ENCODE measurements at regions not wholly inside any gene's neighbourhood (a gene's known extent, or its start where the extent isn't known, plus 50 kb on each side); places are given as distances from the start of the nearest gene placed in this dataset.

DNA sequence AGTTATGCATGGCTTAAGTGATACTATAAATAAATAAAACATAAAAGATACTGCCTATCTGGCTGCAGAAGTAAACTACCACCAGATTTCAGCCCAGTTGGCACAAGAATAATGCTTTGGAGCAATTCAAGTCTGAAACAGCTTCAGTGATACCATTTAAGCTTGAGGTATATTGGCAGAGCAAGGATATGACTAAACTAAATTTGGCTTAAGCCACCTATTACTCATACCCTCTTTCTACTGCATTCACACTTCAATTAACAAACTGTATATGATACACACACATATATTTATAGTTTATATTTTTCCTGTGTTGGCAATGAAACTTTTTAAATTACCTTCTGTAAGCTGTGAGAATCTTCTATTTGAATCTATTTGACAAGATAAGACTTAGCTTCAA lies 431.9 kb downstream of the ANXA1 start:
- no peak for TF ChIP-seq CTCF (IDR thresholded peaks at IDR 0.05; ENCODE audit: low read length, missing control alignments)
- peak; percentile 3 for DNase-seq (ENCODE audit: low read depth)
- H3K4me3 ChIP-seq (replicated peaks; ENCODE audit: low read depth, low read length) = no peak overlapping the region

DNA sequence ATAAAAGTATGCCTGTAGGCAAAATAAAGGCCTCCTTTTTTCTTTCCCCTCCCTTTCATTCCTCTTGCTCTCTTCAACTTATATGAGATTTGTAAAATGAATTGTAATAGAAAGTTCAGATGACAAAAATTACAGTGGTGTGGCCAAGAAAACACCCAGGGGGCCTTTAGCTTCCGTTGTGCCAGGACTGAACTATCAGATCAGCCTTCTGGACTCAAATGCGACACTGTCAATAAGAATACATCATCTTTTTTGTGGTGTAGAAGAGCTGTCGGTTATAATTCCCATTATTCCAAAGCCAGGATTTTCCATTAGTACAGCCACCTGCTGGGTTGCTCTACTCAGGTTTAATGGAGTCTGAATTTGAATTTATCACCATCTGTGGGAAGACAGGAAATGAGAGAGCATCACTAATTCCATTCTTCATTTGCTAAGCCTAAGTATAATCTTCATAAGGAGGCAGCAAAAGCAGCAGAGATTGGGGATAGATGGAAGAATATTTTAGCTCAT lies 443.4 kb downstream of the ANXA1 start:
- DNase-seq (ENCODE audit: low read depth) = no peak
- TF ChIP-seq CTCF (IDR thresholded peaks at IDR 0.05; ENCODE audit: low read length, missing control alignments) = no peak

GRCh38 chr9:73596321-73596720 lies 444.7 kb downstream of the ANXA1 start:
- H3K4me3 ChIP-seq (replicated peaks; ENCODE audit: low read depth, low read length) = no peak overlapping the region
- DNase-seq (ENCODE audit: low read depth) = no peak
- TF ChIP-seq CTCF (IDR thresholded peaks at IDR 0.05; ENCODE audit: low read length, missing control alignments) = no peak

More for the DNA sequence above, 443.4 kb downstream of the ANXA1 start:
- no peak overlapping the region for H3K4me3 ChIP-seq (replicated peaks; ENCODE audit: low read depth, low read length)

- H3K4me3 ChIP-seq (replicated peaks; ENCODE audit: low read depth, low read length) = no peak overlapping the region
- DNase-seq (ENCODE audit: low read depth) = no peak
- TF ChIP-seq CTCF (IDR thresholded peaks at IDR 0.05; ENCODE audit: low read length, missing control alignments) = no peak
Observed at GRCh38 chr9:73597039-73597438, 445.4 kb downstream of the ANXA1 start.

- no peak overlapping the region for H3K4me3 ChIP-seq (replicated peaks; ENCODE audit: low read depth, low read length)
- no peak for TF ChIP-seq CTCF (IDR thresholded peaks at IDR 0.05; ENCODE audit: low read length, missing control alignments)
- DNase-seq (ENCODE audit: low read depth) = no peak
Observed at GRCh38 chr9:73597771-73598170, 446.1 kb downstream of the ANXA1 start.

DNA sequence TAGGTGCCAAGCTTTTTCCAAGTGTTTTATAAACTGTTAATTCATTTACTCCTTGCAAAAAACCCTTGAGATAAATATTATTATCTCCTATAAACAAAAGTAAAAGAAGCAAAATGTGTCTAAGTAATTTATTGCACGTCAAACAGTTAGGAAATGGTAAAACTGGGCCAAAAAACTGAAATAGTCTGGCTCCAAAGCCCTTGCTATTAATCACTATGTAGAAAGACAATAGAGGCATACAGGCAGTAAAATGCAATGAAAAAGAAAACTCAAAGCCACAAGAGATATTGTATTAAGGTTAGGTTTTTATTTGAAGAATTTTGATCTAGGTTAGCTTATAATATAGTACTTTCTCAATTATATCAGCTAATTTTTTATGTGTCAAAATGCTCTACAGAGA lies 457.7 kb downstream of the ANXA1 start:
- TF ChIP-seq CTCF (IDR thresholded peaks at IDR 0.05; ENCODE audit: low read length, missing control alignments) = no peak
- no peak overlapping the region for H3K4me3 ChIP-seq (replicated peaks; ENCODE audit: low read depth, low read length)
- peak; percentile 4 for DNase-seq (ENCODE audit: low read depth)

DNA sequence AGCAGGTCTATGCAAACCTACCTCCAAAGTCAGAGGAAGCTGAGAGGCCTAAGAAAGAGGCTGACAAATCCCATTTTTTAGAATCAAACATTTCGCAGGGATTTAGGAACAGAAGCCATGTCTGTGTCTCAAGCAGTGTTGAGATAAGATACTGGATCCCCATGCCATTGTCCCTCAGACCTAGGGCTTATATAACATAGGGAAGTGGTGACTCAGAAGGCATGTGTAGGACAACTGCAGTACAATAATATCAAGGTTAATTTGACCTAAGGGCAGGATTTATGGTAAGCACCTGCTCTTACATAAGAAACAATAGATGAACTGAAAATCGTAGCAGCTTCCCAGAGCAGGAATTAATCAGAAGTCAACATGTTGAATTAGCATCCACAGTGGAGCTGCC lies 459.4 kb downstream of the ANXA1 start:
- DNase-seq (ENCODE audit: low read depth) = no peak
- H3K4me3 ChIP-seq (replicated peaks; ENCODE audit: low read depth, low read length) = no peak overlapping the region
- TF ChIP-seq CTCF (IDR thresholded peaks at IDR 0.05; ENCODE audit: low read length, missing control alignments) = no peak

Data from fibroblast of pulmonary artery (primary cell).